ENCODE measurements at regions not wholly inside any gene's neighbourhood (a gene's known extent, or its start where the extent isn't known, plus 50 kb on each side); places are given as distances from the start of the nearest gene placed in this dataset.

DNA sequence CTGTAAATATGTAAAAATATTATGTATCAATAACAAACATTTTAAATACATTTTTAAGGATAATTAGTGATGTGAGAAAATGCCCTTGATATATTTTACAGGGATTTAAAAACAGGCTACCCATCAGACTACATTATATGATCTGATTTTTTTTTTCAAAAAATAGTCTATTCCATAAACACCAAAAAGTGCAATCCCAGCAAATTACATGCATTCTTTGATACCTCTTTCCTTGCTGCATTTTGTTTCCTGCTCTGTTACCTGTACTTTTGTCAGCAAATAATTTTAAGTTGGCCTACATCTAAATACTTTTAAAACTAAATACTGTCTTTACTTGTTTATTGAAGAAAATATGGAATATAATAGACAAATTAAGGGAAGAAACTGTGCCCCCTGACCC is 306.2 kb upstream of the ARID1B start:
- Histone ChIP-seq H3K36me3 (replicated peaks in 1 of 2) (no peaks in the 10 kb centered on the region), H3K27ac (no peak overlapping the region), H3K4me1 (replicated peaks in 1 of 2) (no peaks in the 10 kb centered on the region), H3K4me3 (no peak overlapping the region), H3K9me3 (replicated peaks in 1 of 3) (no peaks in the 10 kb centered on the region), H3K27me3 (no peaks in the 10 kb centered on the region)
- intact Hi-C loops (cut with DNase I): no loop called here
- no peak for DNase-seq
- TF ChIP-seq, protein P1, sequence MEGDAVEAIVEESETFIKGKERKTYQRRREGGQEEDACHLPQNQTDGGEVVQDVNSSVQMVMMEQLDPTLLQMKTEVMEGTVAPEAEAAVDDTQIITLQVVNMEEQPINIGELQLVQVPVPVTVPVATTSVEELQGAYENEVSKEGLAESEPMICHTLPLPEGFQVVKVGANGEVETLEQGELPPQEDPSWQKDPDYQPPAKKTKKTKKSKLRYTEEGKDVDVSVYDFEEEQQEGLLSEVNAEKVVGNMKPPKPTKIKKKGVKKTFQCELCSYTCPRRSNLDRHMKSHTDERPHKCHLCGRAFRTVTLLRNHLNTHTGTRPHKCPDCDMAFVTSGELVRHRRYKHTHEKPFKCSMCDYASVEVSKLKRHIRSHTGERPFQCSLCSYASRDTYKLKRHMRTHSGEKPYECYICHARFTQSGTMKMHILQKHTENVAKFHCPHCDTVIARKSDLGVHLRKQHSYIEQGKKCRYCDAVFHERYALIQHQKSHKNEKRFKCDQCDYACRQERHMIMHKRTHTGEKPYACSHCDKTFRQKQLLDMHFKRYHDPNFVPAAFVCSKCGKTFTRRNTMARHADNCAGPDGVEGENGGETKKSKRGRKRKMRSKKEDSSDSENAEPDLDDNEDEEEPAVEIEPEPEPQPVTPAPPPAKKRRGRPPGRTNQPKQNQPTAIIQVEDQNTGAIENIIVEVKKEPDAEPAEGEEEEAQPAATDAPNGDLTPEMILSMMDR (IDR thresholded peaks at IDR 0.05): no peak
- no peak for TF ChIP-seq POLR2A (IDR thresholded peaks at IDR 0.05)

DNA sequence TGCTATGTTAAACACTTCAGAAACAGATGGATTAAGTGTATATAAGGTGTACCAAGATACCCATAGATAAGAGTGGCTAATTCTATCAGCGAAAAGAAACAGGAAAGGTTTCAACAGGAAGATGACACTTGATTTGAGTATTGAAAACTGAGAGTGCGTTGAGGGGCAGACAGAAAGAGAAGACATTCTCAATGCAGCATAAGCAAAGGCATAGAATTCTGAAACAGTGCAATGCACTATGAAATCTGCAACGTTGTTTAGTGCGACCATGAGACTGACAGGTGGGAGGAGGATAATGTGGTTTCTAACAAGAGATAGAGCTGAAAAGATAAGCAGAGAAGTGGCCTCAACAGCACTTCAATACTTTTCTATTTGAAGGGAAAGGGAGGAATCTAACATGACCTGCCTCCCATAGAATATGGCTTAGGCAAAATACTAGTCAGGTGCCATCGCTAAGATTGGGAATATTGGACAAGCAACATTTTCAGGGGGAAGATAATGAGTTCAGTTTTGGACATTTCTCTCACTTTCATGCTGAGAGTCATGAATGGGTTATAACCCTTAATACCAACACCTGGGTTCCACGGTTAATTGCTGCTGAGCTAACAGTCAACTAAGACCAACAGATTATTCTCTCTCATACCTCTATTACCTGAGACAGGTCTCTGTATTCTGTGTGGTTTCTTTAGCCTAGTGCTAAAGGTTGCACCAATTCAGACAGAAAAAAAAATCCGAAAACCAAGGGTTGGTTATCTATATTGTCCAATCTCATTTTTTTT is 312.9 kb upstream of the ARID1B start:
- Histone ChIP-seq H3K4me1 (replicated peaks in 1 of 2) (no peaks in the 10 kb centered on the region), H3K4me3 (no peak overlapping the region), H3K9me3 (replicated peaks in 1 of 3) (no peaks in the 10 kb centered on the region), H3K27ac (no peak overlapping the region), H3K36me3 (replicated peaks in 1 of 2) (no peaks in the 10 kb centered on the region), H3K27me3 (peaks cover 6% of the 10 kb centered on the region)
- DNase-seq: no peak
- intact Hi-C loops (cut with DNase I): no loop called here
- TF ChIP-seq, protein P1 (IDR thresholded peaks at IDR 0.05): no peak
- no peak for TF ChIP-seq POLR2A (IDR thresholded peaks at IDR 0.05)
- 64 to 69% (median 67%) methylated on average over 7 of the region's 7 CpGs for WGBS, 4 donors

DNA sequence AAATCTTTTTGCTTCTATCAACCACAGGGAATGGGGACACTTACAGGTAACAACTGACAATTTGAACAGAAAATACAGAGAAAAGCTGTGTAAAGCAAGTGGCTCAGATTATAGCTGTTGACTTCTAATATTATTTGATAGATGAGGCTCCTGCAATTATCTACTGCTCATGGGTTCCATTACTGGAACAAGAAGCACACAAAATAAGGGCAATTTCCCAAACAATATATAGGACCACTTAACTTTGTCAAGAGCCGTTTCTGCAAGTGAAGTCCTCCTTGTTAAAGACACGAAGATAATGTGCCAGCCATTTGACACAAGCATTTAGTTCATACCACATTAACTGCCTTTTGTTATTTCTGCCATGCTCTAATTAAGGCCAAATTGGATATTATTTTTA is 315.5 kb upstream of the ARID1B start:
- Histone ChIP-seq H3K4me1 (replicated peaks in 1 of 2) (no peaks in the 10 kb centered on the region), H3K4me3 (no peak overlapping the region), H3K27ac (no peak overlapping the region), H3K36me3 (replicated peaks in 1 of 2) (no peaks in the 10 kb centered on the region), H3K27me3 (peaks cover 6% of the 10 kb centered on the region), H3K9me3 (replicated peaks in 1 of 3) (no peaks in the 10 kb centered on the region)
- DNase-seq: no peak
- intact Hi-C loops (cut with DNase I): no loop called here
- no peak for TF ChIP-seq POLR2A (IDR thresholded peaks at IDR 0.05)
- TF ChIP-seq, protein P1 (IDR thresholded peaks at IDR 0.05): no peak
- WGBS, 4 donors: 74 to 79% (median 77%) methylated on average over 2 of the region's 2 CpGs

DNA sequence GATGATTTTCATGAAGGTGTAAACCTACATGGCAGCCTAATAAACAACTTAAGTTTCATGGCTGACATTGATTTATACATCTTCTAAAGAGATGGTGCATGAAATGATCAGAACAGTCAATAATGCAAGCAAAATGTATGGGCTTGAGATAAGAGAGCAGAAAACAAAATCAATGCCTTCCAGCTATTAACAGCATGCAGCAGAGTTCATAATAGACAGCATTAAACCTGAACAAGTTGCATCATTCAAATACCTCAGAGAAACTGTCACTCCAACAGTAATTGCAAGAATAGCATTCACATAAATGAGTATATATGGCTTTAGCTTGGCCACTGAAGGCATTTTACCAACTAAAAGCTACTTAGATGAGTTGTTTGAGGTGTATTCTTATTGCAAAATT is 319.6 kb upstream of the ARID1B start:
- Histone ChIP-seq H3K4me1 (replicated peaks in 1 of 2) (no peaks in the 10 kb centered on the region), H3K27me3 (peaks cover 6% of the 10 kb centered on the region), H3K4me3 (no peak overlapping the region), H3K27ac (no peak overlapping the region), H3K36me3 (replicated peaks in 1 of 2) (no peaks in the 10 kb centered on the region), H3K9me3 (replicated peaks in 1 of 3) (no peaks in the 10 kb centered on the region)
- DNase-seq: no peak
- TF ChIP-seq, protein P1 (IDR thresholded peaks at IDR 0.05): no peak
- TF ChIP-seq POLR2A (IDR thresholded peaks at IDR 0.05): no peak
- intact Hi-C loops (cut with DNase I): no loop called here
